ENCODE measurements at regions not wholly inside any gene's neighbourhood (a gene's known extent, or its start where the extent isn't known, plus 50 kb on each side); places are given as distances from the start of the nearest gene placed in this dataset.

GRCh38 chr6:106772270-106773142 is 143.1 kb downstream of the QRSL1 start:
- TF ChIP-seq CTCF (IDR thresholded peaks at IDR 0.05) (no peak), POLR2A (IDR thresholded peaks at IDR 0.05) (no peak)

All from lower leg skin (tissue), 3 donors.